Vagina (tissue), 2 donors: ENCODE measurements at regions not wholly inside any gene's neighbourhood (a gene's known extent, or its start where the extent isn't known, plus 50 kb on each side); places are given as distances from the start of the nearest gene placed in this dataset.

Source experiments
- CTCF ChIP-seq, 3 experiments: fragments of 450-650 bp in 2 of 3; fragments of 200-600 bp in 1 of 3; sonication (generic) in 1 of 3; IDR thresholded peaks; one replicate each; pipeline ENCODE4 v1.5.1; 2017 to 2019; ENCODE audit warnings: antibody characterized with exemption in 3 of 3, mild to moderate bottlenecking in 2 of 3, moderate library complexity in 2 of 3
- POLR2A ChIP-seq, 2 donors: fragments of 450-650 bp; IDR thresholded peaks; one replicate each; pipeline ENCODE4 v1.6.1; 2017; ENCODE audit warnings: antibody characterized with exemption in 2 of 2, mild to moderate bottlenecking in 2 of 2, moderate library complexity in 2 of 2

DNA sequence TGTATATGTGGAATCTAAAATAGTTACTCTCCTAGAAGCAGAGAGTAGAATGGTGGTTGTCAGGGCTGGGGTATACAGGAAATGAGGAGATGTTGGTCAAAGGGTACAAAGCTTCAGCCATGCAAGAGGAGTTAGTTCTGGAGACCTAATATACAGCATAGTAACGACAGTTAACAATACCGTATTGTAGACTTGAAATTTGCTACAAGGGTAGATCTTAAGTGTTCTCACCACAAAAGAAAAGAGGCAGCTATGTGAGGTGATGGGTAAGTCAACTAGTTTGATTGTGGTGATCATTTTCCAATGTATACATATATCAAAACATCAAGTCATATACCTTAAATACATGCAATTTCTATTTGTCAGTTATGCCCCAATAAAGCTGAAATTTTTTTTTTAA lies 98.2 kb upstream of the CYP1B1 start:
- TF ChIP-seq CTCF (IDR thresholded peaks at IDR 0.05) (no peak), POLR2A (IDR thresholded peaks at IDR 0.05) (no peak)
